ENCODE measurements at regions not wholly inside any gene's neighbourhood (a gene's known extent, or its start where the extent isn't known, plus 50 kb on each side); places are given as distances from the start of the nearest gene placed in this dataset.
"Not testable (repeated sequence)": the region's sequence is repeated elsewhere in the genome, so short reads cannot be mapped to it uniquely, and the experiment has no call there.

- DNase-seq: no peak
- in situ Hi-C loops (cut with HindIII; ENCODE audit: low pct_ligation_motif_present, low pct_unique_long_range_greater_than_20kb, low sequenced_read_pairs): no loop called here
Observed at GRCh38 chr1:106366627-106367319, 689.7 kb upstream of the PRMT6 start.

- in situ Hi-C loops (cut with HindIII; ENCODE audit: low pct_ligation_motif_present, low pct_unique_long_range_greater_than_20kb, low sequenced_read_pairs): no loop called here
Observed at GRCh38 chr1:106378261-106378660, 678.2 kb upstream of the PRMT6 start.

GRCh38 chr1:106380772-106381171 is 675.7 kb upstream of the PRMT6 start:
- no peak for DNase-seq
- in situ Hi-C loops (cut with HindIII; ENCODE audit: low pct_ligation_motif_present, low pct_unique_long_range_greater_than_20kb, low sequenced_read_pairs): no loop called here

More at GRCh38 chr1:106378261-106378660, 678.2 kb upstream of the PRMT6 start:
- DNase-seq: no peak

GRCh38 chr1:106389160-106389559 is 667.3 kb upstream of the PRMT6 start:
- DNase-seq; in situ Hi-C loops (cut with HindIII; ENCODE audit: low pct_ligation_motif_present, low pct_unique_long_range_greater_than_20kb, low sequenced_read_pairs): not testable (repeated sequence)

- in situ Hi-C loops (cut with HindIII; ENCODE audit: low pct_ligation_motif_present, low pct_unique_long_range_greater_than_20kb, low sequenced_read_pairs): no loop called here
- no peak for DNase-seq
Observed at GRCh38 chr1:106393046-106393445, 663.4 kb upstream of the PRMT6 start.

- no peak for DNase-seq
- in situ Hi-C loops (cut with HindIII; ENCODE audit: low pct_ligation_motif_present, low pct_unique_long_range_greater_than_20kb, low sequenced_read_pairs): no loop called here
Observed at GRCh38 chr1:106396020-106396419, 660.5 kb upstream of the PRMT6 start.

- in situ Hi-C loops (cut with HindIII; ENCODE audit: low pct_ligation_motif_present, low pct_unique_long_range_greater_than_20kb, low sequenced_read_pairs): no loop called here
Observed at GRCh38 chr1:106398391-106398790, 658.1 kb upstream of the PRMT6 start.

GRCh38 chr1:106406114-106406513 is 650.4 kb upstream of the PRMT6 start:
- no peak for DNase-seq
- in situ Hi-C loops (cut with HindIII; ENCODE audit: low pct_ligation_motif_present, low pct_unique_long_range_greater_than_20kb, low sequenced_read_pairs): no loop called here

More at GRCh38 chr1:106398391-106398790, 658.1 kb upstream of the PRMT6 start:
- no peak for DNase-seq

GRCh38 chr1:106412321-106412720 is 644.2 kb upstream of the PRMT6 start:
- DNase-seq; in situ Hi-C loops (cut with HindIII; ENCODE audit: low pct_ligation_motif_present, low pct_unique_long_range_greater_than_20kb, low sequenced_read_pairs): not testable (repeated sequence)

- in situ Hi-C loops (cut with HindIII; ENCODE audit: low pct_ligation_motif_present, low pct_unique_long_range_greater_than_20kb, low sequenced_read_pairs): no loop called here
- no peak for DNase-seq
Observed at GRCh38 chr1:106435269-106435668, 621.2 kb upstream of the PRMT6 start.

- DNase-seq: peak; percentile 2
- in situ Hi-C loops (cut with HindIII; ENCODE audit: low pct_ligation_motif_present, low pct_unique_long_range_greater_than_20kb, low sequenced_read_pairs): no loop called here
Observed at GRCh38 chr1:106439475-106439874, 617.0 kb upstream of the PRMT6 start.

- DNase-seq: no peak
- in situ Hi-C loops (cut with HindIII; ENCODE audit: low pct_ligation_motif_present, low pct_unique_long_range_greater_than_20kb, low sequenced_read_pairs): no loop called here
Observed at GRCh38 chr1:106447466-106447865, 609.0 kb upstream of the PRMT6 start.

- in situ Hi-C loops (cut with HindIII; ENCODE audit: low pct_ligation_motif_present, low pct_unique_long_range_greater_than_20kb, low sequenced_read_pairs): no loop called here
- DNase-seq: no peak
Observed at GRCh38 chr1:106456832-106457231, 599.6 kb upstream of the PRMT6 start.

GRCh38 chr1:106457368-106457767 is 599.1 kb upstream of the PRMT6 start:
- in situ Hi-C loops (cut with HindIII; ENCODE audit: low pct_ligation_motif_present, low pct_unique_long_range_greater_than_20kb, low sequenced_read_pairs): no loop called here
- DNase-seq: no peak

GRCh38 chr1:106458866-106459265 is 597.6 kb upstream of the PRMT6 start:
- in situ Hi-C loops (cut with HindIII; ENCODE audit: low pct_ligation_motif_present, low pct_unique_long_range_greater_than_20kb, low sequenced_read_pairs): no loop called here
- no peak for DNase-seq

GRCh38 chr1:106459418-106459817 is 597.1 kb upstream of the PRMT6 start:
- no peak for DNase-seq

GRCh38 chr1:106465666-106466065 is 590.8 kb upstream of the PRMT6 start:
- in situ Hi-C loops (cut with HindIII; ENCODE audit: low pct_ligation_motif_present, low pct_unique_long_range_greater_than_20kb, low sequenced_read_pairs): no loop called here
- DNase-seq: no peak

More at GRCh38 chr1:106459418-106459817, 597.1 kb upstream of the PRMT6 start:
- in situ Hi-C loops (cut with HindIII; ENCODE audit: low pct_ligation_motif_present, low pct_unique_long_range_greater_than_20kb, low sequenced_read_pairs): no loop called here

GRCh38 chr1:106480629-106481028 is 575.8 kb upstream of the PRMT6 start:
- no peak for DNase-seq
- in situ Hi-C loops (cut with HindIII; ENCODE audit: low pct_ligation_motif_present, low pct_unique_long_range_greater_than_20kb, low sequenced_read_pairs): no loop called here

- in situ Hi-C loops (cut with HindIII; ENCODE audit: low pct_ligation_motif_present, low pct_unique_long_range_greater_than_20kb, low sequenced_read_pairs): no loop called here
- DNase-seq: no peak
Observed at GRCh38 chr1:106492880-106493279, 563.6 kb upstream of the PRMT6 start.

- in situ Hi-C loops (cut with HindIII; ENCODE audit: low pct_ligation_motif_present, low pct_unique_long_range_greater_than_20kb, low sequenced_read_pairs): no loop called here
- DNase-seq: no peak
Observed at GRCh38 chr1:106494646-106495045, 561.8 kb upstream of the PRMT6 start.

Data from ACHN (cell line).